ENCODE measurements at regions not wholly inside any gene's neighbourhood (a gene's known extent, or its start where the extent isn't known, plus 50 kb on each side); places are given as distances from the start of the nearest gene placed in this dataset.

DNA sequence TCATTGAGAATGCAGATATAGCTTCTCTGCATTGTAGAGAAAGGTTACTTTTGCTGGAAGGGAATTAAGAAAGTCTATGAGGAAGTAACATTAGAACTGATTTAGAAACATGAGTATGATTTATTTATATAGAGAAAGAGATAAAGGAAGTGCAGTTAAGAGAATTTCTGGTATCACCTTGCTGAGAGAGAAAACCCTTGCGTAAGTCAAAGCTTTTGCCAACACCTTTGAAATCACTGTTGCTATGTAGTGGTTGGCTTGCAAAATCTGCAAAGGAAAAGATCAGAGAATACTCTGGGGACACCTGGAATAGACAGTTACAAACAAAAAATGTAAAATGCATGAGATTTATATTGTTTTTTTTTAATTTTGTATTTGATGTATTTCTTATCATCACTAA, 137.3 kb upstream of the RXFP1 start:
- H3K9me3 ChIP-seq (ENCODE audit: control insufficient read depth, insufficient read depth, low read depth, low read length), result no peaks in the 10 kb centered on the region
- no TSS peak for BruUV-seq (replicated peaks)
- ChIA-PET POLR2A (no interaction called here), CTCF (no interaction called here)
- TF ChIP-seq POLR2AphosphoS5 (IDR thresholded peaks at IDR 0.05; ENCODE audit: low read depth, low read length), result no peak
- no peak for TF ChIP-seq TCF7L2 (IDR thresholded peaks at IDR 0.05; ENCODE audit: low read depth, low read length)
- no peak for TF ChIP-seq SIN3A (IDR thresholded peaks at IDR 0.05; ENCODE audit: borderline replicate concordance, insufficient read depth, low read depth, low read length)
- TF ChIP-seq, protein P1, sequence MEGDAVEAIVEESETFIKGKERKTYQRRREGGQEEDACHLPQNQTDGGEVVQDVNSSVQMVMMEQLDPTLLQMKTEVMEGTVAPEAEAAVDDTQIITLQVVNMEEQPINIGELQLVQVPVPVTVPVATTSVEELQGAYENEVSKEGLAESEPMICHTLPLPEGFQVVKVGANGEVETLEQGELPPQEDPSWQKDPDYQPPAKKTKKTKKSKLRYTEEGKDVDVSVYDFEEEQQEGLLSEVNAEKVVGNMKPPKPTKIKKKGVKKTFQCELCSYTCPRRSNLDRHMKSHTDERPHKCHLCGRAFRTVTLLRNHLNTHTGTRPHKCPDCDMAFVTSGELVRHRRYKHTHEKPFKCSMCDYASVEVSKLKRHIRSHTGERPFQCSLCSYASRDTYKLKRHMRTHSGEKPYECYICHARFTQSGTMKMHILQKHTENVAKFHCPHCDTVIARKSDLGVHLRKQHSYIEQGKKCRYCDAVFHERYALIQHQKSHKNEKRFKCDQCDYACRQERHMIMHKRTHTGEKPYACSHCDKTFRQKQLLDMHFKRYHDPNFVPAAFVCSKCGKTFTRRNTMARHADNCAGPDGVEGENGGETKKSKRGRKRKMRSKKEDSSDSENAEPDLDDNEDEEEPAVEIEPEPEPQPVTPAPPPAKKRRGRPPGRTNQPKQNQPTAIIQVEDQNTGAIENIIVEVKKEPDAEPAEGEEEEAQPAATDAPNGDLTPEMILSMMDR (IDR thresholded peaks at IDR 0.05), result no peak
- H3K36me3 ChIP-seq (ENCODE audit: control insufficient read depth, insufficient read depth, low read length), result no peaks in the 10 kb centered on the region
- no peak for DNase-seq (ENCODE audit: low read depth, low spot score)
- no peaks in the 10 kb centered on the region for H3K27me3 ChIP-seq (ENCODE audit: control insufficient read depth, insufficient read depth, low read length)
- intact Hi-C loops (cut with micrococcal nuclease; ENCODE audit: unreplicated experiment) (no loop called here), in situ Hi-C loops (cut with HindIII; ENCODE audit: low pct_unique_long_range_greater_than_20kb, low sequenced_read_pairs) (no loop called here)
- no peak for ATAC-seq
- H3K27ac ChIP-seq (ENCODE audit: low read length), result no peak overlapping the region
- H3K4me1 ChIP-seq (ENCODE audit: control insufficient read depth, insufficient read depth, low read length), result no peaks in the 10 kb centered on the region
- no peak overlapping the region for H3K4me3 ChIP-seq (ENCODE audit: low read depth in 2 of 2, low read length in 2 of 2)

DNA sequence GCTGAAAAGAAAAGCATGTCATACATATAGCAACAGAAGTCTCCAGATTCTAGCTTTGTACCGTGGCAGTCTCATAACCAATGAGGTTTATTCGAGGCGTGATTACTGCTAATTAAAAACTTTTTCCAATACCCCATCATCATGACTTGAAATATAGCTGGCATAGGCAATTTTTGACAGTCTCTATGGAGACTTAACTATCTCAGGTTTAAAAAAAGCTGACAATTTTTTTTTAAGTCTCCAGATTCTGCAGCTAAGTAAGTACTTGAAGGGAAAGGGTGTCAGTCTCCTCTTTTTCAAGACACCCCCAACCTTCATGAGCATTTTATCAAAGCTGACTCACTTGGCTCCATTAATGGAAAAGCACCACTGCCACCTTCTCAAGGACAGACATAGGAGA, 126.3 kb upstream of the RXFP1 start:
- Histone ChIP-seq H3K36me3 (ENCODE audit: control insufficient read depth, insufficient read depth, low read length) (no peaks in the 10 kb centered on the region), H3K4me3 (ENCODE audit: low read depth in 2 of 2, low read length in 2 of 2) (no peak overlapping the region), H3K27ac (ENCODE audit: low read length) (no peak overlapping the region), H3K9me3 (ENCODE audit: control insufficient read depth, insufficient read depth, low read depth, low read length) (no peaks in the 10 kb centered on the region), H3K4me1 (ENCODE audit: control insufficient read depth, insufficient read depth, low read length) (no peaks in the 10 kb centered on the region), H3K27me3 (ENCODE audit: control insufficient read depth, insufficient read depth, low read length) (no peaks in the 10 kb centered on the region)
- TF ChIP-seq POLR2AphosphoS5 (IDR thresholded peaks at IDR 0.05; ENCODE audit: low read depth, low read length) (no peak), TCF7L2 (IDR thresholded peaks at IDR 0.05; ENCODE audit: low read depth, low read length) (no peak), SIN3A (IDR thresholded peaks at IDR 0.05; ENCODE audit: borderline replicate concordance, insufficient read depth, low read depth, low read length) (no peak)
- TF ChIP-seq, protein P1 (IDR thresholded peaks at IDR 0.05), result no peak
- TF ChIP-seq, protein P2, sequence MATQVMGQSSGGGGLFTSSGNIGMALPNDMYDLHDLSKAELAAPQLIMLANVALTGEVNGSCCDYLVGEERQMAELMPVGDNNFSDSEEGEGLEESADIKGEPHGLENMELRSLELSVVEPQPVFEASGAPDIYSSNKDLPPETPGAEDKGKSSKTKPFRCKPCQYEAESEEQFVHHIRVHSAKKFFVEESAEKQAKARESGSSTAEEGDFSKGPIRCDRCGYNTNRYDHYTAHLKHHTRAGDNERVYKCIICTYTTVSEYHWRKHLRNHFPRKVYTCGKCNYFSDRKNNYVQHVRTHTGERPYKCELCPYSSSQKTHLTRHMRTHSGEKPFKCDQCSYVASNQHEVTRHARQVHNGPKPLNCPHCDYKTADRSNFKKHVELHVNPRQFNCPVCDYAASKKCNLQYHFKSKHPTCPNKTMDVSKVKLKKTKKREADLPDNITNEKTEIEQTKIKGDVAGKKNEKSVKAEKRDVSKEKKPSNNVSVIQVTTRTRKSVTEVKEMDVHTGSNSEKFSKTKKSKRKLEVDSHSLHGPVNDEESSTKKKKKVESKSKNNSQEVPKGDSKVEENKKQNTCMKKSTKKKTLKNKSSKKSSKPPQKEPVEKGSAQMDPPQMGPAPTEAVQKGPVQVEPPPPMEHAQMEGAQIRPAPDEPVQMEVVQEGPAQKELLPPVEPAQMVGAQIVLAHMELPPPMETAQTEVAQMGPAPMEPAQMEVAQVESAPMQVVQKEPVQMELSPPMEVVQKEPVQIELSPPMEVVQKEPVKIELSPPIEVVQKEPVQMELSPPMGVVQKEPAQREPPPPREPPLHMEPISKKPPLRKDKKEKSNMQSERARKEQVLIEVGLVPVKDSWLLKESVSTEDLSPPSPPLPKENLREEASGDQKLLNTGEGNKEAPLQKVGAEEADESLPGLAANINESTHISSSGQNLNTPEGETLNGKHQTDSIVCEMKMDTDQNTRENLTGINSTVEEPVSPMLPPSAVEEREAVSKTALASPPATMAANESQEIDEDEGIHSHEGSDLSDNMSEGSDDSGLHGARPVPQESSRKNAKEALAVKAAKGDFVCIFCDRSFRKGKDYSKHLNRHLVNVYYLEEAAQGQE (IDR thresholded peaks at IDR 0.05; ENCODE audit: insufficient read depth in 1 of 2, low read depth in 2 of 2, low read length in 1 of 2), result no peak
- DNase-seq (ENCODE audit: low read depth, low spot score), result no peak
- CTCF ChIA-PET, result interaction anchor here (0.6 kb wide), 1 partner anchor 102 kb away, joined by 3 read pairs; no protein-coding TSS in a partner anchor
- intact Hi-C loops (cut with micrococcal nuclease; ENCODE audit: unreplicated experiment) (no loop called here), in situ Hi-C loops (cut with HindIII; ENCODE audit: low pct_unique_long_range_greater_than_20kb, low sequenced_read_pairs) (no loop called here)
- ATAC-seq, result no peak
- BruUV-seq (replicated peaks), result no TSS peak
- POLR2A ChIA-PET, result no interaction called here

All from Panc1 (cell line).